WTC11 (cell line): ENCODE measurements at regions not wholly inside any gene's neighbourhood (a gene's known extent, or its start where the extent isn't known, plus 50 kb on each side); places are given as distances from the start of the nearest gene placed in this dataset.

ENCODE experiments used
- ATAC-seq: fragments of 200-7000 bp; cut with Tn5 transposase; 2 replicates; pipeline ENCODE4 v1.10.0; 2021; ENCODE audit warnings: mild to moderate bottlenecking, moderate library complexity
- CTCF ChIA-PET: fragments of 300-600 bp; sonication (Branson Sonifier 250); formaldehyde crosslinking; loops from one replicate; lab custom pipeline; 2021; ENCODE audit warnings: antibody characterized with exemption; lab: Charles Lee
- POLR2A ChIA-PET: fragments of 350-600 bp; sonication (Branson Sonifier 250); formaldehyde crosslinking; loops from one replicate; lab custom pipeline; 2021; ENCODE audit warnings: antibody characterized with exemption; lab: Charles Lee
- DNase-seq: peaks from one replicate; pipeline ENCODE4 v3.0.0; 2021; ENCODE audit warnings: low spot score
- H3K27ac Mint-ChIP-seq: 2 replicates; pipeline ENCODE4 v1.8.0; 2021; ENCODE audit warnings: mixed read lengths
- H3K27me3 Mint-ChIP-seq: 2 replicates; pipeline ENCODE4 v1.8.0; 2021; ENCODE audit warnings: low read depth, mild to moderate bottlenecking, moderate library complexity, mixed read lengths
- H3K36me3 Mint-ChIP-seq: 2 replicates; pipeline ENCODE4 v1.8.0; 2021; ENCODE audit warnings: mixed read lengths
- H3K4me1 Mint-ChIP-seq: 2 replicates; pipeline ENCODE4 v1.8.0; 2022; ENCODE audit warnings: mixed read lengths
- H3K4me3 Mint-ChIP-seq: 2 replicates; pipeline ENCODE4 v1.8.0; 2021; ENCODE audit warnings: mild to moderate bottlenecking, moderate library complexity, mixed read lengths
- H3K9me3 Mint-ChIP-seq: 2 replicates; pipeline ENCODE4 v1.8.0; 2021; ENCODE audit warnings: mixed read lengths
- AFF4 ChIP-seq: sonication (generic); formaldehyde crosslinking; IDR thresholded peaks from 2 replicates; pipeline ENCODE4 v1.8.1; 2023; ENCODE audit warnings: mild to moderate bottlenecking, missing genetic modification reagents, borderline replicate concordance
- ATF3 ChIP-seq: sonication (generic); formaldehyde crosslinking; conservative IDR thresholded peaks from 2 replicates; pipeline ENCODE4 v1.8.1; 2022; ENCODE audit warnings: mild to moderate bottlenecking, missing genetic modification reagents
- ATF6 ChIP-seq: sonication (generic); formaldehyde crosslinking; IDR thresholded peaks from 2 replicates; pipeline ENCODE4 v1.8.1; 2023; ENCODE audit warnings: mild to moderate bottlenecking, missing genetic modification reagents
- CREB1 ChIP-seq: sonication (generic); formaldehyde crosslinking; IDR thresholded peaks from 2 replicates; pipeline ENCODE4 v1.8.0; 2023; ENCODE audit warnings: mild to moderate bottlenecking, missing genetic modification reagents
- E2F1 ChIP-seq: sonication (generic); formaldehyde crosslinking; IDR thresholded peaks from 2 replicates; pipeline ENCODE4 v1.8.0; 2022; ENCODE audit warnings: mild to moderate bottlenecking, missing genetic modification reagents
- ELF4 ChIP-seq: sonication (generic); formaldehyde crosslinking; IDR thresholded peaks from 2 replicates; pipeline ENCODE4 v1.8.1; 2022; ENCODE audit warnings: low read depth, mild to moderate bottlenecking, moderate library complexity, missing genetic modification reagents
- ESRRA ChIP-seq: sonication (generic); formaldehyde crosslinking; IDR thresholded peaks from 2 replicates; pipeline ENCODE4 v1.8.1; 2022; ENCODE audit warnings: mild to moderate bottlenecking, missing genetic modification reagents, borderline replicate concordance
- FOXJ3 ChIP-seq: sonication (generic); formaldehyde crosslinking; IDR thresholded peaks from 2 replicates; pipeline ENCODE4 v1.9.0; 2021; ENCODE audit warnings: missing genetic modification reagents, mild to moderate bottlenecking, borderline replicate concordance
- HMGA2 ChIP-seq: fragments of 250-450 bp; sonication (Bioruptor Pico); IDR thresholded peaks from 2 replicates; pipeline ENCODE4 v1.4.0; 2021; ENCODE audit warnings: mild to moderate bottlenecking, moderate library complexity
- HMGXB4 ChIP-seq: sonication (generic); formaldehyde crosslinking; IDR thresholded peaks from 2 replicates; pipeline ENCODE4 v1.8.1; 2023; ENCODE audit warnings: mild to moderate bottlenecking, moderate library complexity, missing genetic modification reagents
- JUN ChIP-seq: sonication (generic); formaldehyde crosslinking; IDR thresholded peaks from 2 replicates; pipeline ENCODE4 v1.8.0; 2023; ENCODE audit warnings: mild to moderate bottlenecking, missing genetic modification reagents
- MLX ChIP-seq: sonication (generic); formaldehyde crosslinking; IDR thresholded peaks from 2 replicates; pipeline ENCODE4 v1.8.1; 2023; ENCODE audit warnings: mild to moderate bottlenecking, missing genetic modification reagents, moderate library complexity
- NFYB ChIP-seq: sonication (generic); formaldehyde crosslinking; conservative IDR thresholded peaks from 2 replicates; pipeline ENCODE4 v1.8.0; 2022; ENCODE audit warnings: low read depth, missing genetic modification reagents
- PRRX2 ChIP-seq: fragments of 250-450 bp; sonication (Bioruptor Pico); IDR thresholded peaks from 2 replicates; pipeline ENCODE4 v1.8.0; 2021; ENCODE audit warnings: mild to moderate bottlenecking
- SMAD3 ChIP-seq: sonication (generic); formaldehyde crosslinking; IDR thresholded peaks from 2 replicates; pipeline ENCODE4 v1.8.0; 2022; ENCODE audit warnings: missing genetic modification reagents, mild to moderate bottlenecking, borderline replicate concordance
- TEAD1 ChIP-seq: sonication (generic); formaldehyde crosslinking; IDR thresholded peaks from 2 replicates; pipeline ENCODE4 v1.8.0; 2022; ENCODE audit warnings: mild to moderate bottlenecking, missing genetic modification reagents
- USF1 ChIP-seq: sonication (generic); formaldehyde crosslinking; IDR thresholded peaks from 2 replicates; pipeline ENCODE4 v1.8.0; 2022; ENCODE audit warnings: mild to moderate bottlenecking, missing genetic modification reagents
- ZMAT4 ChIP-seq: fragments of 250-450 bp; sonication (Bioruptor Pico); IDR thresholded peaks from 2 replicates; pipeline ENCODE4 v1.9.0; 2021; ENCODE audit warnings: mild to moderate bottlenecking
- ZNF263 ChIP-seq: sonication (generic); formaldehyde crosslinking; IDR thresholded peaks from 2 replicates; pipeline ENCODE4 v1.8.1; 2022; ENCODE audit warnings: low read depth, mild to moderate bottlenecking, moderate library complexity, missing genetic modification reagents
- ZNF425 ChIP-seq: fragments of 250-450 bp; sonication (Bioruptor Pico); conservative IDR thresholded peaks from 2 replicates; pipeline ENCODE4 v1.9.0; 2021; ENCODE audit warnings: mild to moderate bottlenecking

GRCh38 chr9:126033318-126033717, 286.1 kb downstream of the PBX3 start:
- CTCF ChIA-PET = no interaction called here
- Mint-ChIP-seq H3K4me3 (no peak overlapping the region), H3K4me1 (no peaks in the 10 kb centered on the region)
- TF ChIP-seq ATF3 (CRISPR knock-in tag) (no peak), ATF6 (CRISPR knock-in tag) (no peak), PRRX2 (CRISPR knock-in tag) (no peak), ZNF425 (no peak), ZMAT4 (CRISPR knock-in tag) (no peak), ELF4 (CRISPR knock-in tag) (no peak), JUN (no peak), AFF4 (no peak), HMGXB4 (CRISPR knock-in tag) (no peak), USF1 (CRISPR knock-in tag) (no peak), TEAD1 (CRISPR knock-in tag) (no peak), HMGA2 (CRISPR knock-in tag) (no peak), SMAD3 (no peak), FOXJ3 (no peak), ZNF263 (CRISPR knock-in tag) (no peak), CREB1 (no peak), ESRRA (CRISPR knock-in tag) (no peak), NFYB (no peak), MLX (no peak), E2F1 (CRISPR knock-in tag) (no peak)
- TF ChIP-seq, all 79 proteins: peak for 0
- no peaks in the 10 kb centered on the region for H3K9me3 Mint-ChIP-seq
- H3K27ac Mint-ChIP-seq = no peak overlapping the region
- H3K27me3 Mint-ChIP-seq = no peaks in the 10 kb centered on the region
- DNase-seq (no peak), ATAC-seq (no peak)
- H3K36me3 Mint-ChIP-seq = no peaks in the 10 kb centered on the region
- POLR2A ChIA-PET = no interaction called here
